ENCODE measurements at regions not wholly inside any gene's neighbourhood (a gene's known extent, or its start where the extent isn't known, plus 50 kb on each side); places are given as distances from the start of the nearest gene placed in this dataset.

DNA sequence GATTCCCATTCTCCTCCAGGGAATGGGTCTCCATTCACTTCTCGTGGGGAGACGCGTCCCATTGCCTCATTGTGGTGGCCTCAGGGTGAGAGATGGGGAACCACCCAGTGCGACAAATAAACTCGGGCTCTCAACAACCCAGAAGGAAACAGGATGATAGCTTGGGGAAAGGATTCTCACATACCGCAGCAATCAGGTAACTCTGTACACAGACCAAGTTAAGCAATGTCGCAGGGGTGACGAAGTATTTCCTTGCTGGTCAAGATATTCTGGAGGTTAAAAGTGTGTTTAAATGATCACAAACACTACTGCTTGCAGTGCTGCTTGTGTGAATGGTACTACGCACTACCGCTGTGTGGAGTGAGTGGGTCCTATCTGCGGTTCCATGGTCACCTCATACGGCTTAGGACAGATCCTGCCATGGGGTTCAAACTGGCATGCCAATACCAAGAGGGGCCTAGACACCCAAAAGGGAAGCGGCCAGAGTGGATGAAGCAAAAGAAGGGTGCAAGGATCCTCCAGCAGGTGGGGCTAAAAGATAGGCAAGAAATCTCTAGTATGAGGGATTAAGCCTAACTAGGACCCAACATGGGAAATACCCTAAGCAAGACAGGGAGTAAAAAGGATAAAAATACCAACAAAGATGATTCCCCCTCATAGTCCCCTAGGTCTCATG is 143.8 kb upstream of the TMEM106B start:
- peak; percentile 5 to 22 (median 17) for DNase-seq (ENCODE audit: low read depth in 3 of 3, low spot score in 1 of 3)

DNA sequence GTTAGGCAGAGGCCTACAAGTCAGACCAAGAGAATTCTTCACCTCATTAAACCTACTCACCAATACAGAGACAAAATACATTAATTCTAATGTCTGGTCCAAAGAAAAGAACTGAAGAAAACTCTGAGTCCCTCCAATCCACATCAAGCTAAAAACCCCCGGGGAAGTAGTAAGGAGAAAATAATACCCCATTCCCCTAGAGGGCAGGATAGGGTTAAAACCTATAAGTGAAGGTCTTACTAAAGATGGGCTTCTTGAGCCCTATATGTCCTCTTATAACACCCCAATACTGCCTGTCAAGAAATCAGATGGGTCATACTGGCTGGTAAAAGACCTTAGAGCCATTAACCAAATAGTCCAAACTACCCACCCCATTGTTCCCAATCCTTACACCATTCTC is 141.3 kb upstream of the TMEM106B start:
- DNase-seq (ENCODE audit: low read depth in 3 of 3, low spot score in 1 of 3) = no peak

DNA sequence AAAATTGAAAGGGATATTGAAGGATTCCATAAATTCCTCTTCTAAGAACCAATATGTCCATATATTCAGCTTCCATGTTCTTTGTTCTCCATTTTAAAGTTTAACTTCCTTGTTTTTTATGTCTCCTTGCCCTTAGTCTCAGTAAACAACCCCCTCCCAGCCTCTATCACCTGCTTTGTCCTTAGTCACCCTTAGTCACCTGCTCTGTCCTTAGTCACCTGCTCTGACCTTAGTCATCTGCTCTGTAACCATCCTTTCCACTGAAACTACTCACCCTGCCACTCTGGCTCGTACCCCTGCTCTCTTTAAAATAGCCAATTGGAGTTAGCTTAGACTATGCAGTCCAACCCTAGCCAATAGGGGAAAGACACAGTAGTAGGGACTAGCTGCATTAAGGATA is 136.2 kb upstream of the TMEM106B start:
- no peak for DNase-seq (ENCODE audit: low read depth in 3 of 3, low spot score in 1 of 3)

DNA sequence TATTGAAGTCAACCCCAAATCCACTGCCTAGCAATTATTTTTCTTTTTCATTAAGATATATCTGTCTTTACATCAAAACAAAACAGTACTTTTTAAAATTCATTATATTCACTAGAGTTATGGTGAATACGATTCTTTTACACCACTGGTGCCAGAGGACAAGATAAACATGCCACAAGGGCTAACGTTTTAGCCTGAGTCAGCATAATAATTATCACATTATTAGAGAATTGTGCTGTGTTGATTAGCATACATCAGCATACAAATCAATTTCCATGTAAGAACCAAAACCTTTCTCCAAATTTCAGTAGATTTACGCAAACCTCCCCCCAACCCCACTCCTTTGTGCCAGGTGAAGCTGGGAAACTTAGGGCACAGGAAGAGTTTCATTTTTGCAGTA is 131.1 kb upstream of the TMEM106B start:
- DNase-seq (ENCODE audit: low read depth in 3 of 3, low spot score in 1 of 3) = no peak

GRCh38 chr7:12085516-12085915 is 125.6 kb upstream of the TMEM106B start:
- no peak for DNase-seq (ENCODE audit: low read depth in 3 of 3, low spot score in 1 of 3)

DNA sequence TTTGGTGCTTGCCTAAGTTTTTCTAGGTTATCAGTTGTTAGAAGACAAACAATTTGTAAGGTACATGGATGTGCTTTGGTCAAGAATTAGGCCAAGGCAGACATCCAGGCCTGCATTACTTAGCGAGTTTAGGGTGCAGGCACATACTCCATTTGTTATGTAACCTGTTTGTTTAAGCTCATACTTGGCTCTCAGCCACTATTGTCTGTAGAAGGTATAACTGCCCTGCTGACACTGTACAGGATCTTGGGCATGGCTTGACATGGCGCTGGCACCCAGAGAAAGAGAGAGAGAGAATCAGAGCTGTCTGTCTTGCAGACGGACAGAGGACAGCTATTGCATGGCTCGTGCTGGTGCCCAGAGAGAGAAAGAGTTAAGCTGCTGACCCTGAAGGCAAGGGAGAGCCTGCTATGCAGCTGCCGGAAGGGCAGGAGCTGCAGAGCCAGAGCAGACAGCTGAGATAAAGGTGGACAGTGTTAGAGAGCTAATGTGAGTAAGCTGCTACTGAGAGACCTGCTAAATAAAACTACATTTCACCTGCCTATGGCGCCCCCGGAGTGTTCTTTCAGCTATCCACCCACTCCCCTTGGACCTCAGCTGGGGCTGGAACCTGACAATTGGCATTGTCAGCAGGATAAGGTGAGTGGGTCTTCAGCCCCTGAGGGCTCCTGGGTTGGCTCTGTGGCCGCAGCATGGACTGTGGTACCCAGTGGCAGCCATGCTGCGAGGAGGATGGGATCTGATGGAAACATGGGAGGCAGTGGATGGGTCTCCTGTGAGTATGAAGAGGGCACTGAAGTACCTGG is 120.9 kb upstream of the TMEM106B start:
- DNase-seq (ENCODE audit: low read depth in 3 of 3, low spot score in 1 of 3) = no peak

DNA sequence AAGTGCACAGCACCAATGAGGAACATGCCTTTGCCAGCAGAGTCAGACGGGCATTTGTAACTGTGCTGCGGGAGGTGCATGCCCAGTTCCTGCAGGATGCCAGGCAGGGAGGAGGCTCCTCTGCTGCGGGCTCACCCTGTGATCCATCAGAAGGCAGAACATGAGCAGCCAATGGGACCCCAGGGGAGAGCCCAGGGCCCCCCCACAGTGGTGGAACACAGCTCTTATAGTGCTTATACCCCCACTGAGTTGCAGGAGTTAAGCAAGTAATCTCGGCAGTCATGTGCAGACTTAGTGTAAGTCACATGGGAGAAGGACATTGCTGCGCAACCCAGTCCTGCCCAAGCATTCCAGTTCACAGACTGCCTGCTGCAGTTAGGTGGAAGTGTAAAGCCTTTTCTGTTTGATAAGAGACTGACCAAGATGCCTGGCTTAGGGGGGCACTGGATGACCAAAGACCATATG is 120.3 kb upstream of the TMEM106B start:
- DNase-seq (ENCODE audit: low read depth in 3 of 3, low spot score in 1 of 3) = no peak

- no peak for DNase-seq (ENCODE audit: low read depth in 3 of 3, low spot score in 1 of 3)
Measured at GRCh38 chr7:12091231-12091630, 119.9 kb upstream of the TMEM106B start.

DNA sequence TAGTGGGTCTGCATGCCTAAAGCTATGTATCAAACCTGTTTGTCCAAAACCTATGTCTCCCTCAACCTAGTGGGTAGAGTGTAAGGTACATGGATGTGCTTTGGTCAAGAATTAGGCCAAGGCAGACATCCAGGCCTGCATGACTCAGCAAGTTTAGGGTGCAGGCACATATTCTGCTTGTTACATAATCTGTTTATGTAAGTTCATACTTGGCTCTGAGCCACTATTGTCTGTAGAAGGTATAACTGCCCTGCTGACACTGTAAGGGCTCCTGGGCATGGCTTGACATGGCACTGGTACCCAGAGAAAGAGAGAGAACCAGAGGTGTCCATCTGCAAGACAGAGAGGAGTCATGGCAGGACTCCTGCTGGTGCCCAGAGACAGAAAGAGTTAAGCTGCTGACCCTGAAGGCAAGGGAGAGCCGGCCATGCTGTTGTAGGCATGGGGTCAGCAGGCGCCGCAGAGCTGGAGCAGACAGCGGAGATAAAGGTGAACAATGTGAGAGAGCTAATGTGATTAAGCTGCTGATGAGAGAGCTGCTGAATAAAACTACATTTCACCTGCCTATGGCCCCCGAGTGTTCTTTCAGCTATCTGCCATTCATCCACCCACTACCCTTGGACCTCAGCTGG is 118.5 kb upstream of the TMEM106B start:
- DNase-seq (ENCODE audit: low read depth in 3 of 3, low spot score in 1 of 3) = no peak

GRCh38 chr7:12093365-12093764 is 117.7 kb upstream of the TMEM106B start:
- DNase-seq (ENCODE audit: low read depth in 3 of 3, low spot score in 1 of 3) = no peak

- no peak for DNase-seq (ENCODE audit: low read depth in 3 of 3, low spot score in 1 of 3)
Measured at GRCh38 chr7:12094365-12094921, 116.7 kb upstream of the TMEM106B start.

- no peak for DNase-seq (ENCODE audit: low read depth in 3 of 3, low spot score in 1 of 3)
Measured at GRCh38 chr7:12102126-12102525, 109.0 kb upstream of the TMEM106B start.

GRCh38 chr7:12102527-12102926 is 108.6 kb upstream of the TMEM106B start:
- DNase-seq (ENCODE audit: low read depth in 3 of 3, low spot score in 1 of 3) = no peak

DNA sequence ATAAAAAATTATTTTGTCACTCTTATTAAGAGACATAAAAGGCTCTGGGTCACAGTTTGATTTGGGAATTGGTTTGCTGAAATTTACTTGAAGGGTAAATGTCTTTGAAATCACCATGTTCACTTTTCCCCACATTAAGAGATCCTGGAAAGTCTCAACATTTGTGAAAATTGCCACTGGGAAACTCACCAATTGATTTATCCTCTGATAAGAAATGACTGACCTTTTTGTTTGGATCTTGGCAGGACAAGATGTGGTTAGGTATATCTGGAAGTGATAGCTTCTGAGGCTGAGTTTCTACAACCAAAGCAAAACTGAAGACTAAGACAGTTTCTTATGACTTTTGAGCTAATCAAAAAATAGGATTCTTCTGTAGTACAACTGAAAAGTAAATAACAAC is 107.1 kb upstream of the TMEM106B start:
- DNase-seq (ENCODE audit: low read depth in 3 of 3, low spot score in 1 of 3) = no peak

DNA sequence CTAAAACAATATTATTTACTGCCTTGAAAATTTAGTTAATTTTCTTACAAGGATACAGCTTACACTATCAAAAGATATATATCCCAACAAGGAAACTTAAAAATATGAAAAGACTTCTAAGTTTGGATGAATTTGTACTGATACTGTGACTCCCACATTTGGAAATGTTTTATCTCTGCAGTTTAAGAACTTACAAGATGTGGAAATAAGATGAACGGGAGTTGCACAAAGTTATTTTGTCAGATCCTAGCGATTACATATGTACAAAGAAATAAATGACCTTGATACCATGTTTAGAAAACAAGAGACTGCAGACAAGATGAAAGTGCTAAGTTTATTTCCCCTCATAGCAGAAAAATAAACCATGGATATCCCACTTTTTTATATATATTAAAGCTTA is 103.7 kb upstream of the TMEM106B start:
- DNase-seq (ENCODE audit: low read depth in 3 of 3, low spot score in 1 of 3) = no peak

DNA sequence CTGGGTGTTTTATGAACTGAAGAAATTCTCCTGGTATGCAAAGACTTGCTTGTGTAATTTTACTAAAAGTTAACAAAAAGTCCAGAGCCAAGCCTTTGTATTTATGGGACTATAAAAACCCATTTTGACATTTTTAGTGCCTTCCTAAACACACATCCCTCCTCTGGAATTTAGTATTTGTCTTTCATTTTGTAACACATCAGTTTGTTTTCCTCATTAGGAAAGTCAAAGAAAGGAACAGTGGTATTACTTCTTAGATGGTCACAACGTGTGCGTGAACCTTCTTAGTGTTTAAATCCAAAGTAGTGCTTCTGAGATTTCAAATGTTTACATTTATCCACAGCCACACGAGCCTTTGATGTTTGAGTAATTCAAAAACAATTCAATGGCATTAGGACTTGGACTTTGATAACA is 103.2 kb upstream of the TMEM106B start:
- no peak for DNase-seq (ENCODE audit: low read depth in 3 of 3, low spot score in 1 of 3)

DNA sequence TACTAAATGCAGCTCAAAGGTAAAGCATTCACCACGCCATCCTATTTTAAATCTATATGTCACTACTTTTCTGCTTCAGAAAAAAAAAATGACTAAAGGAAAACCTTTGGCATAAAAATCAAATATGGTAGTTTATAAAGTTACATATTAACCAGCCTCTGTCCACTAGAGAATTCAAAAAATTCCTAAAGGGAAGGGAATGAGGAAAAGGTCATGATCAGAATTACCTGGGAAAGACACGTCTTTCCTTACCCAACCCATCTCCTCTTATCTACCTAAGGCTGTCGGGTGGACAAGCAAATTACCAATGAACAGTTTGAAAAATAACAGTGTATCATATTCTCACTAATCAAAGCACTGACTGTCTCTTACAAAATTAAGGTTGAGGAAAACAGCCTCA is 100.7 kb upstream of the TMEM106B start:
- no peak for DNase-seq (ENCODE audit: low read depth in 3 of 3, low spot score in 1 of 3)

DNA sequence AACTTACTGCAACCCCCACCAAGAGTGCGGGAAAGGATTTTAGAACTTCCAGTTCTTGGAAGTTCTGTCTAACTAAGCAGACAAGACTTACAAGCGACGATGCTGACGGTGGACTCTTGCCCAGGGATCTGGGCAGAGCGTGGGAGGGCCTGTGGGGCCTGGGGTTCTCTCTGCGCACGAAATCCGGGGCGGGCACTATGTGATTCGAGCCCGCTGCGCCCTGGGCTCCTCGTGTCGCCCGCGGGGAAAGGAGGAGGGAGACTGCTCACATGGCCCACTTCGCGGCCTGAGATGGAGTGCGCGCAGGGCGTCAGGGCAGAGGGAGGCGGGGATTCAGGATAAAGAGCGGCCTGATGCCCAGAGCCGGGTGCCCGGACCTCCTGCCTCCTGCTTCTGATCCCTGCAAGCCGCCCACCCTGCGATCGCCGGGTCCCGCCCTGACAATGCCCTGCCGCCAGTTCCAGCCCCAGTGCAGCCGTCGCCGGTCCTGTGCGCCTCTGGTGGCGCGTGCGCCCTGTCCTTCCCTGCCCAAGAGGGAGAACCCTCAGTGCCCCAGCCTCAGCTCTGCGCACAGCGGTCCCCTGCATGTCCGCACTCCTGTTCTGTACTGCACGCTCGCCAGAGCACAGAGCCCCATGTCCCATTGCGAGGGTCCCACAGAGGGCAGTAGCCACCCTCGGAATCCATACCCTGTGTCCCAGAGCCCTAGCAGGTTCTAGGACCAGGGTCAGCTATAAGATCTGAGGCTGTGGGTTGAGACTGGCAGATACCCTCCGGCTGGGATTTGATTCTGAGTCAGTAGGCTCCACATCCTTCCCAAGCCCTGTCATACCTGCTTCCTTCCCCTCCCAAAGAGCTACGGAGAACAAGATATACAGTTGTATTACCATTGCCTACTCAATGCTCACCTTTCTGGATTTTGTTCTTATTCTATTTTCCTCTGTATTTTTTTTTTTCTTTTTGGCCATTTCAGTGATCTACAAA is 99.4 kb upstream of the TMEM106B start:
- DNase-seq (ENCODE audit: low read depth in 3 of 3, low spot score in 1 of 3) = no peak

DNA sequence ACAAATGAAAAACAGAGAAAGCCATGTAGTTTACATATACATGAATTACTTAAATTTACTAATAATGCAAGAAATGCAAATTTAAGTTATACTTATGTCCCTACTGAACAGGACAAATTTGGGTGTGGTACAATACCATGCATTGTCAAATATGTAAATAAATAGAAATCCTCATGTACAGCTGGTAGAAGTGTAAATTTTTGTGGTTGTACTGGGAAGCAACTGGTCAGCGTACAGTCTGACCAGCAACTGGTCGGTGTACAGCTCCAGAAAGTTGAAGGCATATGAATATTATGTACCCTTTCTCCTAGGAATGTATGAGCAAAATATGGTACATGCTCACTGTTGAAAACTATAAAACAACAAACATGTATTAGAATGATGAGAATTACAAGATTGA is 93.9 kb upstream of the TMEM106B start:
- no peak for DNase-seq (ENCODE audit: low read depth in 3 of 3, low spot score in 1 of 3)

GRCh38 chr7:12119620-12120303 is 91.3 kb upstream of the TMEM106B start:
- no peak for DNase-seq (ENCODE audit: low read depth in 3 of 3, low spot score in 1 of 3)

All from stimulated activated CD4-positive, alpha-beta T cell treated with anti-CD3 and anti-CD28 coated beads, TNF-alpha, amount 100 ng/mL, for 1 hour (primary cell).